ENCODE measurements at regions not wholly inside any gene's neighbourhood (a gene's known extent, or its start where the extent isn't known, plus 50 kb on each side); places are given as distances from the start of the nearest gene placed in this dataset.

GRCh38 chr7:25665903-25666670, 437.8 kb upstream of the NPVF start:
- TF ChIP-seq CTCF (IDR thresholded peaks at IDR 0.05; ENCODE audit: borderline replicate concordance, extremely low read depth, low read length, poor library complexity, severe bottlenecking) (no peak), EZH2 (IDR thresholded peaks at IDR 0.05; ENCODE audit: borderline replicate concordance, low read depth, low read length, severe bottlenecking) (no peak)
